MG63 (cell line): ENCODE measurements at regions not wholly inside any gene's neighbourhood (a gene's known extent, or its start where the extent isn't known, plus 50 kb on each side); places are given as distances from the start of the nearest gene placed in this dataset.

Source experiments
- DNase-seq: peaks from one replicate; pipeline ENCODE4 v3.0.0-alpha.2; 2020
- H3K27me3 ChIP-seq: fragments of 250-450 bp; sonication (Bioruptor Pico); 2 replicates; pipeline ENCODE4 v1.5.1; 2020; ENCODE audit warnings: mild to moderate bottlenecking, moderate library complexity
- H3K36me3 ChIP-seq: fragments of 250-450 bp; sonication (Bioruptor Pico); 2 replicates; pipeline ENCODE4 v1.5.1; 2020; ENCODE audit warnings: mild to moderate bottlenecking, moderate library complexity
- H3K4me3 ChIP-seq: fragments of 250-450 bp; sonication (Bioruptor Pico); 2 replicates; pipeline ENCODE4 v1.5.1; 2020; ENCODE audit warnings: mild to moderate bottlenecking, moderate library complexity
- H3K9me3 ChIP-seq: fragments of 250-450 bp; sonication (Bioruptor Pico); 2 replicates; pipeline ENCODE4 v1.5.1; 2020; ENCODE audit warnings: mild to moderate bottlenecking, moderate library complexity

DNA sequence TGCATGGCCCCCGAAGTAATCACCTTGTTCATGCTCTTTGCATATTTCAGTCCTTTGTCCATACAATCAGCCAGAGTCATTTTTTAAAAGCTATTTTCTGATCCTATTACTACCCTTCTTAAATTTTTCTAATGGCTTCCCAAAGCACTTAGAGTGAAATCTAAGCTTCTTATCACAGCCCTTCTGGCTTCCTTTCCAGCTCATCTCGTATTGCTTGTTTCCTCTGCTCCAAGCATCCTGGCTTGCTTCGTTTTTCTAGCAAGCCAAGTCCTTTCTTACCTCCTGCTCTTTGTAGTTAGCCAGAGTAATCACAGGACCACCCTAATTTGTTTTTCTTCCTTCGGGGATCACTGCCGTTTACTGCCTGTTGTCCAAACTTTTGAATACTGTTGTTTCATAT is 453.3 kb downstream of the KIF4B start:
- Histone ChIP-seq H3K36me3 (no peaks in the 10 kb centered on the region), H3K9me3 (no peaks in the 10 kb centered on the region), H3K4me3 (no peak overlapping the region), H3K27me3 (no peaks in the 10 kb centered on the region)
- DNase-seq: no peak

- no peaks in the 10 kb centered on the region for H3K27me3 ChIP-seq
- H3K9me3 ChIP-seq: no peaks in the 10 kb centered on the region
- H3K36me3 ChIP-seq: no peaks in the 10 kb centered on the region
- DNase-seq: no peak
- H3K4me3 ChIP-seq: no peak overlapping the region
These were observed 457.5 kb downstream of the KIF4B start for GRCh38 chr5:155471027-155471426.

DNA sequence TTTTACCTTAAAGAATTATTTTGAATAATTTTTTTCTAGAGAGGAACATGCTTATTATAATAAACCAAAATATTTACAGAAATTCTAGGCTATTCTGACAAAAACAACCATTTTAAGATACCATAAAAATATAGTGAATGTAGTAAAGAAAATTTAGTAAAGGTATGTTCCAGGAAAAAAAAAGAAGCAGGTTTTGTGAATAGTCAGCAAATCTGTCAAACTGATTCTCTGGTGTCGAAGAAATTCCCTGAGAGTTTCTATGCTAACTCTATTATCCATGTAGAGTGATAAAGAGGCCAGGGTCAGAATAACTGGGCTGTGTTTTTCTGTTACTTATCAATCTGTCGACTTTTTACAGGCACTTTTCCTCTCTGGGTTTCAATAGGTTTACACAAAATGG is 459.2 kb downstream of the KIF4B start:
- H3K9me3 ChIP-seq: no peaks in the 10 kb centered on the region
- H3K4me3 ChIP-seq: no peak overlapping the region
- H3K36me3 ChIP-seq: no peaks in the 10 kb centered on the region
- H3K27me3 ChIP-seq: no peaks in the 10 kb centered on the region
- DNase-seq: no peak

GRCh38 chr5:155475318-155475717 is 461.8 kb downstream of the KIF4B start:
- H3K4me3 ChIP-seq: no peak overlapping the region
- H3K36me3 ChIP-seq: no peaks in the 10 kb centered on the region
- H3K9me3 ChIP-seq: no peaks in the 10 kb centered on the region
- no peak for DNase-seq
- H3K27me3 ChIP-seq: no peaks in the 10 kb centered on the region

- Histone ChIP-seq H3K4me3 (no peak overlapping the region), H3K9me3 (no peaks in the 10 kb centered on the region), H3K27me3 (no peaks in the 10 kb centered on the region), H3K36me3 (no peaks in the 10 kb centered on the region)
- no peak for DNase-seq
These were observed 467.2 kb downstream of the KIF4B start for GRCh38 chr5:155480731-155481131.

GRCh38 chr5:155481182-155481581 is 467.6 kb downstream of the KIF4B start:
- no peaks in the 10 kb centered on the region for H3K36me3 ChIP-seq
- DNase-seq: no peak
- H3K4me3 ChIP-seq: no peak overlapping the region
- H3K9me3 ChIP-seq: no peaks in the 10 kb centered on the region
- H3K27me3 ChIP-seq: no peaks in the 10 kb centered on the region

DNA sequence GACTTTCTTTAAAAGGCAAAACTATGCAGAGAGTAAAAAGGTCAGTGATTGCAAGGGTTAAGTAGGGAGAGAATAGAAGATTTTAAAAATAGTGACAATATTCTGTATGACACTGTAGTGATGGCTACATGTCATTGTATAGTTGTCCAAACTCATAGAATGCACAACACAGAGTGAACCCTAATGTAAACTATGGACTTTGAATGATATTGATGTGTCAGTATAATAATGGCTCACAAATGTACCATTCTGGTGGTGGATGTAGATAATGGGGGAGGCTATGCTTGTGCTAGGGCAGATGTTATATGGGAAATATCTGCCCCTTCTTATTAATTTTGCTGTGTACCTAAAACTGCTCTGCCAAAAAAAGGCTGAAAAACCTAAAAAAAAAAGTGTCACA is 468.9 kb downstream of the KIF4B start:
- H3K36me3 ChIP-seq: no peaks in the 10 kb centered on the region
- DNase-seq: no peak
- H3K4me3 ChIP-seq: no peak overlapping the region
- no peaks in the 10 kb centered on the region for H3K27me3 ChIP-seq
- H3K9me3 ChIP-seq: no peaks in the 10 kb centered on the region

- DNase-seq: no peak
- Histone ChIP-seq H3K9me3 (no peaks in the 10 kb centered on the region), H3K4me3 (no peak overlapping the region), H3K27me3 (no peaks in the 10 kb centered on the region), H3K36me3 (no peaks in the 10 kb centered on the region)
These were observed 471.8 kb downstream of the KIF4B start for GRCh38 chr5:155485386-155485785.

DNA sequence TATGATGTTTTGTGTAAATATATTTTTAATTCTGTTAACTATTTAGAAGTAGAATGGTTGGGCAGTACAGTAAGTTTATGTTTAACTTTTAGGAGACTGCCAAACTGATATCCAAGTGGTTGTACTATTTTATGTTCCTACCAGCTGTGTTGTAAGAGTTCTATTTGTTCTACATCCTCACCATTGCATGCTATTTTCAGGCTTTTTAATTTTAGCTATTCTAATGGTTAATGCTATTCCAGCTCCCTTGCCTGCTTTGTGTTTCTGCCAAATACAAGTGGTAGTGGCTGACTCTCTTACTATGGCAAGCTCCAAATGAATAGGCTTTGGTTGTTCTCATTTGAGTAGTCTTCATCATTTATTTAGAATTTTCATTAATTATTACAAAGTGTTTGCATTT is 476.4 kb downstream of the KIF4B start:
- DNase-seq: no peak
- H3K9me3 ChIP-seq: no peaks in the 10 kb centered on the region

DNA sequence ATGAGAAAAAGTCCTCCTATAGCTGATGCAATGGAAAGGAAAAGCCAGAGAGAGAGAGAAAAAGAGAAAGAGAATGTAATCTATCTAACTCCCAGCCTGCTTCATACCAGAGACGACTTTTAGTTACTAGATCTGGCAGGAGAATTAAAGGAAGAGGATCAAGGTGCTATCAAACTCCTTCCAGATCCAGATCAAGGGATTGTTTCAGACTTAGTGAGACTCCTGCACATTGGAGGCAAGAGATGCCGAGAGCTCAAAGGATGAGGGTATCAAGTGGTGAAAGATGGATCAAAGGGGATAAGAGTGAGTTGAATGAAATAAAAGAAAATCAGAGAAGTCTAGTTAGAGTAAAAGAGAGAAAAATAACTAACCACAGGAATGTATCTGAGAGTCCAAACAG is 478.6 kb downstream of the KIF4B start:
- peaks cover 4% of the 10 kb centered on the region; the same call in 1 of the 2 replicates for H3K27me3 ChIP-seq
- no peak overlapping the region for H3K4me3 ChIP-seq
- no peaks in the 10 kb centered on the region for H3K36me3 ChIP-seq
- no peaks in the 10 kb centered on the region for H3K9me3 ChIP-seq
- DNase-seq: no peak

More for the DNA sequence above, 476.4 kb downstream of the KIF4B start:
- H3K27me3 ChIP-seq: peaks cover 4% of the 10 kb centered on the region; the same call in 1 of the 2 replicates
- H3K4me3 ChIP-seq: no peak overlapping the region
- H3K36me3 ChIP-seq: no peaks in the 10 kb centered on the region

GRCh38 chr5:155504606-155505005 is 491.1 kb downstream of the KIF4B start:
- H3K36me3 ChIP-seq: no peaks in the 10 kb centered on the region
- H3K9me3 ChIP-seq: no peaks in the 10 kb centered on the region
- DNase-seq: no peak
- H3K4me3 ChIP-seq: no peak overlapping the region
- peaks cover 4% of the 10 kb centered on the region; the same call in 1 of the 2 replicates for H3K27me3 ChIP-seq

DNA sequence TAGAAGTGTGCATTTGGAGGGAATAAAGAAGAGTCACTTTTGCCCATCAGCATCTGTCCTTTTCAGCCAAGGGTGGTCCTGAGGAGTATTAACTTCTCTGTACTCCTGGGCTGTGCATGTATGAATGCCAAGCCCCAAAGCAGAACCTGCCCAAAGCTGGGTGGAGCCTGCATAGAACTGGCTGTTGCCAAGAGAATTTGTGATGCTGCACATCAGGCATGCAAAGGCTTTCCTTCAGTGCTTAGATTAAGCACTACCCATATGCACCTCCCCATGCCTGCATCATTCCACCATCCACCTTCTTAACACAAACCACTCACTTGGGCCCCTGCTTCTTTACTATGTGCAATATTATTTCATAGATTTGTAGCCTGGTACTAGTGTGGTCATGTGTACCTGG is 493.8 kb downstream of the KIF4B start:
- H3K9me3 ChIP-seq: no peaks in the 10 kb centered on the region
- peaks cover 2% of the 10 kb centered on the region; the same call in 1 of the 2 replicates for H3K27me3 ChIP-seq
- no peaks in the 10 kb centered on the region for H3K36me3 ChIP-seq
- DNase-seq: no peak
- H3K4me3 ChIP-seq: no peak overlapping the region

DNA sequence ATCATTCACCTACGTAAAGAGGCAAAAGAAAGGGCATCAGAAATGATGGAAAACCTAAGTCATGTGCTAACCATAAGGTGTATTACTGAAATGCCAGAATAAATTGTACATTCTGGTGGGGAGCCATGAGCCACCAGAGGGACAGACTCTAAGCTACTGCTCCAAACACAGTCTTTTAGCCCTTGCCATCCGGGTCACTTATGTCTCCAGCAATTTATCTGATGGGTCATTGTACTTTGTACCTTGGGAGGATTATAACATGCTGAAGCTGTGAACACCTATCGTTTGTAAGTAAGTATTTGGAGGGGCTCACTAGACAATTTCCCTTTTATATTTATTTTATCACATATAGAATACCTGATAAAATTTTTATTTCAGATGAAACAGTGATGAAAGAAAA is 495.1 kb downstream of the KIF4B start:
- Histone ChIP-seq H3K9me3 (no peaks in the 10 kb centered on the region), H3K36me3 (no peaks in the 10 kb centered on the region), H3K4me3 (no peak overlapping the region), H3K27me3 (peaks cover 2% of the 10 kb centered on the region; the same call in 1 of the 2 replicates)
- no peak for DNase-seq

DNA sequence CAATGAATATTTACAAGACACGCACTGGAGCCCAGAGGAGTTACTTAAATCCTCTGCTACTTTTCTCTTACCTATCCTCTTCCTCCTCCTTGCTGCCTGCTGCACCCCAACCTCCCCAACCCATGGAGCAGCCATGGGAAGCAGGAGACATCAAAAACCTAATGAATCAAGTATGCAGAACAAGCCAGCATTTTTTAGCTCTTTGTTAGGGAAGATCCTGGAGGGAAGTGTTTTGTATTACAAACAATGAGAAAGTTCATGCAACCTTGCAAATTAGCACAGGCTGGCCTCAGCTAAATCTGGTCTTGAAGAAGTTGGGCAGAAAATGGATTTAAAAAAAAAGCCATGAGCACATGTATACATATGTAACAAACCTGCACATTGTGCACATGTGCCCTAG is 498.8 kb downstream of the KIF4B start:
- Histone ChIP-seq H3K27me3 (peaks cover 2% of the 10 kb centered on the region; the same call in 1 of the 2 replicates), H3K36me3 (no peaks in the 10 kb centered on the region), H3K9me3 (no peaks in the 10 kb centered on the region), H3K4me3 (no peak overlapping the region)
- DNase-seq: no peak

DNA sequence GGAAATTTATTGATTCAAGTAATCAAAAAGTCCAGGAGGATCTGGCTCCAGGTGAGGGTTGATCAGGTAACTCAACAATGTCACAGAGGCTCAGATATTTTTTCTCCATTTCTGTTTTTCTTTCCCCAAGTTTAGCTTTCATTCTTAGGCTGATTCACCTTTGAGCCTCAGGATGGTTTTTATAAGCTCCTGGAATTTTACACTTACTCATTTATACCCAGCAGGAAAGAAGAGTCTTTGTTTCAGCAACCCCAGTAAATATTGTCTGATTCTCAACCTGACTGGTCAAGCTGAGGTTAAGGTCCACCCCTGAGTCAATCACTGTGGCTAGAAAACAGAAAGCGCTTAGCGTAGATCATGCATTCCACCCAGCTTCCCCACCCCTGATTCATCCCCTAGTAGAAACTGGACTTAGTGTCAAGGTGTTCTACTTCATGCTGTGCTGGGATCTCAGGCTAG is 500.6 kb downstream of the KIF4B start:
- DNase-seq: no peak
- Histone ChIP-seq H3K36me3 (no peaks in the 10 kb centered on the region), H3K27me3 (peaks cover 2% of the 10 kb centered on the region; the same call in 1 of the 2 replicates)

DNA sequence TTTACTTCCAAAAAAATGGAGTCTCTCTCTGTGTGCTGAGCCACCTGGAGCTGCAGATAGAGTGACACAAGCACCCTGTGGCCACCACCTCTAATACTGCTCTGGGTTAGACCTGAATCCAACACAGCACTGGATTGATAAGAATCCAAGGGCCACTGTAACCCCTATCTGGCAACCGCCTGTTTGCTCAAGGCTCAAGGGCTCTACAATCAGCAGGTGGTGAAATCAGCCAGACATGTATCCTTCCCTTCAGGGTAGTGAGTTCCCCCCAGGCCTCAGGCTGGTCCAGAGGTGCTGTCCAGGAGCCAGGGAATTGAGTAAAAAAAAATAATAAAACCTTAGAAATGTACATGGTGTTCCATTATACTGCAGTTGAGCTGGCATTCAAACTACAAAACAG is 509.0 kb downstream of the KIF4B start:
- no peak for DNase-seq
- H3K36me3 ChIP-seq: no peaks in the 10 kb centered on the region
- no peaks in the 10 kb centered on the region; the same call in 1 of the 2 replicates for H3K27me3 ChIP-seq
- no peaks in the 10 kb centered on the region for H3K9me3 ChIP-seq
- H3K4me3 ChIP-seq: no peak overlapping the region

More for the DNA sequence above, 500.6 kb downstream of the KIF4B start:
- Histone ChIP-seq H3K4me3 (no peak overlapping the region), H3K9me3 (no peaks in the 10 kb centered on the region)

GRCh38 chr5:155529362-155529761 is 515.8 kb downstream of the KIF4B start:
- DNase-seq: no peak
- Histone ChIP-seq H3K9me3 (no peaks in the 10 kb centered on the region), H3K36me3 (no peaks in the 10 kb centered on the region), H3K4me3 (no peak overlapping the region), H3K27me3 (no peaks in the 10 kb centered on the region; the same call in 1 of the 2 replicates)

GRCh38 chr5:155530046-155530445 is 516.5 kb downstream of the KIF4B start:
- DNase-seq: no peak

More at GRCh38 chr5:155530046-155530445, 516.5 kb downstream of the KIF4B start:
- Histone ChIP-seq H3K36me3 (no peaks in the 10 kb centered on the region), H3K27me3 (no peaks in the 10 kb centered on the region; the same call in 1 of the 2 replicates), H3K4me3 (no peak overlapping the region), H3K9me3 (no peaks in the 10 kb centered on the region)
